ENCODE measurements at regions not wholly inside any gene's neighbourhood (a gene's known extent, or its start where the extent isn't known, plus 50 kb on each side); places are given as distances from the start of the nearest gene placed in this dataset.

DNA sequence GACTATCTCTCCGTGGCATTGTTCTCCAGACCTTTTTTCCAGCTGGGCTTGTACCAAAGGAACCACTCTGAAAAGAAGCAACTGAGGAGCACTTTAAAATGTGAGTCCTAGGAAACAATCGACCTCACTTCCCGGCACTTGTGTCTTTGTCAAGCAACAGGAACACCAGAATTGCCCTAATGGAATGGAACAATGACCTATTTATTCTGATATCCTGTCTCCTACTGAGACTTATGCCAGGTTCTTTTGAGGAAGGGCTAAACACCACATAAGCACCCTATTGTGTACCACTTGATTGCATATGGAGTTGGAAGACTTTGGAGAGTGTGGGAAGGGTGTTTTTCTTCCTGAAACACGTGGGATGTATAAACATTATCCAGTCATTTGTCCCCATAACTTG is 56.8 kb upstream of the TGFBR2 start:
- Histone ChIP-seq H3K9me3 (no peaks in the 10 kb centered on the region), H3K4me3 (no peak overlapping the region), H3K4me1 (peaks cover 0 to 18% (median 10%) of the 10 kb centered on the region in 4 donors), H3K36me3 (no peaks in the 10 kb centered on the region), H3K27ac (no peak overlapping the region), H3K27me3 (no peaks in the 10 kb centered on the region)
- intact Hi-C loops (cut with DNase I): no loop called here
- TF ChIP-seq CTCF (IDR thresholded peaks at IDR 0.05) (no peak), EP300 (IDR thresholded peaks at IDR 0.05) (no peak), POLR2AphosphoS5 (IDR thresholded peaks at IDR 0.05) (peak in 1 of 4 donors; percentile 6)
- DNase-seq: no peak
- WGBS, 2 donors: 78 to 85% methylated on average over 4 of the region's 4 CpGs

DNA sequence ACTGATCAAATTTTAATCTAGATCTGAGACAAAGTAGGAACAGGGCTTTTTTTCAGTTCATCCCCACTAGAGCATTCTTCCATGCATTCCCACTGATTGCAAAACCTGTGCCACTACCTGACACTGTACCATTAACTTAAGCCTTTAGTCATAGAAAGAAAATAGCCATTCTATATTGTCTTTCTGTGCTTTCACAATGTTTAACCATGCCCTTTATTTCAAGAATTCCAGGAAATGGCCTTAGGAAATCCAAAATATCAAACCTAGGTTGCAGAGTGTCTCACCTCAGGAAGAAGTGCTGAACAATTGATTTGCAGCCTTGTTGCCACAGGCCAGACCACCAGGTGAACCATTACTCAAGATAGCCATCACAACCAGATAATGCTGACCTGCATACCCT is 56.2 kb upstream of the TGFBR2 start:
- H3K4me3 ChIP-seq: no peak overlapping the region
- peak overlapping the region in 1 of 4 donors; percentile 33 for H3K27ac ChIP-seq
- H3K36me3 ChIP-seq: no peaks in the 10 kb centered on the region
- intact Hi-C loops (cut with DNase I): loop anchor here (5.0 kb wide), 1 partner anchor 37 kb away; no protein-coding TSS in a partner anchor
- H3K4me1 ChIP-seq: peaks cover 0 to 12% (median 8%) of the 10 kb centered on the region in 4 donors
- no peaks in the 10 kb centered on the region for H3K9me3 ChIP-seq
- TF ChIP-seq EP300 (IDR thresholded peaks at IDR 0.05) (no peak), POLR2AphosphoS5 (IDR thresholded peaks at IDR 0.05) (no peak), CTCF (IDR thresholded peaks at IDR 0.05) (no peak), POLR2A (IDR thresholded peaks at IDR 0.05) (no peak)
- H3K27me3 ChIP-seq: no peaks in the 10 kb centered on the region
- DNase-seq: no peak

DNA sequence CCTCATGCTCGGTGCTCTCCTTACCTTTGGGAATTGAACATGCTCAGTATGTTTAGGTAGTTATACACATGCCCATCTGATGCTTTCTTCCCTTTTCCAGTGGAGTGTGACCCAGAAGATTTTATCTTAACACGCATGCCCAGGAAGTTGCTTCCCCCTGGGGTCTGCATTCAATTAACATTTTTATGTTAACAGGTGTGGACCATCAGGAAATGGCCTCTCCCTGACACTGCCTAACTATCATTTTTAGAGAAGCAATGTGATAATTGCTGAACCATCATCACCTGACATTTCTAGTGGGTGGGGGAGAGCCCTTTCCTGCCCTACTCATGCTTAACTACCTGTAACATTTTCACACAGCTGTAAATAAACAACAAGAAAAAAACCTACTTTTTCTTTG is 55.1 kb upstream of the TGFBR2 start:
- no peak for DNase-seq
- Histone ChIP-seq H3K27me3 (no peaks in the 10 kb centered on the region), H3K27ac (no peak overlapping the region), H3K4me3 (no peak overlapping the region), H3K4me1 (peaks cover 0 to 12% (median 4%) of the 10 kb centered on the region in 4 donors), H3K36me3 (no peaks in the 10 kb centered on the region), H3K9me3 (no peaks in the 10 kb centered on the region)
- 56 to 88% methylated on average over 2 of the region's 2 CpGs for WGBS, 2 donors
- intact Hi-C loops (cut with DNase I): loop anchor here (5.0 kb wide), 1 partner anchor 36 kb away; no protein-coding TSS in a partner anchor
- TF ChIP-seq CTCF (IDR thresholded peaks at IDR 0.05): no peak
- no peak for TF ChIP-seq EP300 (IDR thresholded peaks at IDR 0.05)
- TF ChIP-seq POLR2AphosphoS5 (IDR thresholded peaks at IDR 0.05): no peak
- TF ChIP-seq POLR2A (IDR thresholded peaks at IDR 0.05): no peak

DNA sequence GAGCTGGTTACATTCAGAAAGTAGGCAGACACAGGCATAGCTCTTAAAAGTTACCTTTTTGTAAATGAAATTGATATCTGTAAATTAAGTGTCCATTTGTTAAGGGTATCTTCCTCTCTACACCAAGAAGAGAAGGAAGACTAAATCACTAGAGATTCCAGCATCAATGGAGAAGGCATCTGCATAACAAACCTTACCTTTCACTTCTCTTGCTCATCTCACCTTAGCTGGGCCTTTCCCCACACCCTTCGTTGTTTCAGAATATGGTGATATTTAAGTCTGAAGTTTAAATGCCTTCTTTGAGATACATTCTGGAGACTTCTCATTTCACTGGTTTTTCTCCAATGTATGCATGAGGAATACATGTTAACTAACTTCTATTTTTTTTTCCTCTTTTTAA is 54.5 kb upstream of the TGFBR2 start:
- intact Hi-C loops (cut with DNase I): loop anchor here (5.0 kb wide), 1 partner anchor 35 kb away; no protein-coding TSS in a partner anchor
- Histone ChIP-seq H3K27me3 (no peaks in the 10 kb centered on the region), H3K4me1 (peaks cover 0 to 11% (median 4%) of the 10 kb centered on the region in 4 donors), H3K27ac (no peak overlapping the region), H3K4me3 (no peak overlapping the region), H3K9me3 (no peaks in the 10 kb centered on the region), H3K36me3 (no peaks in the 10 kb centered on the region)
- DNase-seq: no peak
- WGBS, 2 donors: 73 to 94% methylated on average over 1 of the region's 1 CpG
- no peak for TF ChIP-seq EP300 (IDR thresholded peaks at IDR 0.05)

DNA sequence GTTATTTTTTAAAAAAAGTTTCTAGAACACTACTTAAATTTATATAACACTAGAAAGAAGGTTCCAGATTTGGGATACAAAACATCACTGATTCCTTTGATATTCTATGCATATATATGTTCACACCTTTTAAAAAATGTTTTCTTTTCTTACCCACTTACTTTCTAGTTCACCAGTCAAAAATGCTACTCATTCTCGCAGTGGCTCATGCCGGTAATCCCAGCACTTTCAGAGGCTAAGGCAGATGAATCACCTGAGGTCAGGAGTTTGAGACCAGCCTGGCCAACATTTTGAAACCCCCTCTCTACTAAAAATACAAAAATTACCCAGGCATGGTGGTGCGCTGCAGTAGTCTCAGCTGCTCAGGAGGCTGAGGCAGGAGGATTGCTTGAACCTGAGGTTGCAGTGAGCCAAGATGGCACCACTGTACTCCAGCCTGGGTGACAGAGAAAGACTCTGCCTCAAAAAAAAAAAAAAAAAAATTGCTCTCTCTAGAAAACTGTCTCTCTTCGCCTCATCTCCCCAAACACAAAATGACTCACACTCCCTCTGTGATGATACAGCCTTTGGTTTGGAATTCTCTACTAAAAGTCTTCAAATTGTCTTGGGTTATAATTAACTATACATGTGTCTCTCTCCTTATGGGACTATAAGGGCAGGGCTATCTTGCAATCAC is 52.6 kb upstream of the TGFBR2 start:
- Histone ChIP-seq H3K9me3 (no peaks in the 10 kb centered on the region), H3K4me3 (no peak overlapping the region), H3K27ac (no peak overlapping the region), H3K4me1 (peaks cover 0 to 7% (median 2%) of the 10 kb centered on the region in 4 donors), H3K36me3 (no peaks in the 10 kb centered on the region), H3K27me3 (no peaks in the 10 kb centered on the region)
- TF ChIP-seq EP300 (IDR thresholded peaks at IDR 0.05) (no peak), POLR2AphosphoS5 (IDR thresholded peaks at IDR 0.05) (no peak), POLR2A (IDR thresholded peaks at IDR 0.05) (no peak), CTCF (IDR thresholded peaks at IDR 0.05) (no peak)
- WGBS, 2 donors: 94 to 95% methylated on average over 4 of the region's 4 CpGs
- DNase-seq: no peak
- intact Hi-C loops (cut with DNase I): loop anchor here (5.0 kb wide), 1 partner anchor 34 kb away; no protein-coding TSS in a partner anchor

All from sigmoid colon (tissue), 6 donors.